ENCODE measurements at regions not wholly inside any gene's neighbourhood (a gene's known extent, or its start where the extent isn't known, plus 50 kb on each side); places are given as distances from the start of the nearest gene placed in this dataset.

GRCh38 chr10:37479469-37479868, 354.1 kb downstream of the ANKRD30A start:
- no peak for TF ChIP-seq CTCF (IDR thresholded peaks at IDR 0.05; ENCODE audit: low read depth, low read length)
- no peak for TF ChIP-seq EZH2phosphoT487 (IDR thresholded peaks at IDR 0.05; ENCODE audit: low read depth)
- Histone ChIP-seq H3K4me3 (ENCODE audit: low read length) (no peak overlapping the region), H3K4me1 (ENCODE audit: low read length) (no peaks in the 10 kb centered on the region), H4K20me1 (ENCODE audit: insufficient read depth, low read length) (no peaks in the 10 kb centered on the region), H3K79me2 (ENCODE audit: low read length) (no peaks in the 10 kb centered on the region), H3K27ac (ENCODE audit: low read length) (no peak overlapping the region), H3K27me3 (ENCODE audit: low read depth, low read length) (no peaks in the 10 kb centered on the region), H3K9me3 (ENCODE audit: insufficient read depth, low read length) (no peaks in the 10 kb centered on the region), H3K4me2 (ENCODE audit: low read length) (no peak overlapping the region), H2AFZ (ENCODE audit: low read depth, low read length) (no peak overlapping the region), H3K36me3 (replicated peaks; ENCODE audit: low read depth, low read length) (no peaks in the 10 kb centered on the region), H3K9ac (ENCODE audit: low read length) (no peak overlapping the region)

GRCh38 chr10:37478381-37478780, 353.0 kb downstream of the ANKRD30A start:
- Histone ChIP-seq H3K27ac (ENCODE audit: low read length) (no peak overlapping the region), H4K20me1 (ENCODE audit: insufficient read depth, low read length) (no peaks in the 10 kb centered on the region), H2AFZ (ENCODE audit: low read depth, low read length) (no peak overlapping the region), H3K9ac (ENCODE audit: low read length) (no peak overlapping the region), H3K79me2 (ENCODE audit: low read length) (no peaks in the 10 kb centered on the region), H3K9me3 (ENCODE audit: insufficient read depth, low read length) (no peaks in the 10 kb centered on the region), H3K4me3 (ENCODE audit: low read length) (no peak overlapping the region), H3K4me1 (ENCODE audit: low read length) (no peaks in the 10 kb centered on the region), H3K4me2 (ENCODE audit: low read length) (no peak overlapping the region), H3K36me3 (replicated peaks; ENCODE audit: low read depth, low read length) (no peaks in the 10 kb centered on the region), H3K27me3 (ENCODE audit: low read depth, low read length) (no peaks in the 10 kb centered on the region)
- TF ChIP-seq CTCF (IDR thresholded peaks at IDR 0.05; ENCODE audit: low read depth, low read length) (no peak), EZH2phosphoT487 (IDR thresholded peaks at IDR 0.05; ENCODE audit: low read depth) (no peak)

GRCh38 chr10:37476285-37476684, 350.9 kb downstream of the ANKRD30A start:
- Histone ChIP-seq H3K9ac (ENCODE audit: low read length) (no peak overlapping the region), H3K27me3 (ENCODE audit: low read depth, low read length) (no peaks in the 10 kb centered on the region), H3K9me3 (ENCODE audit: insufficient read depth, low read length) (no peaks in the 10 kb centered on the region), H4K20me1 (ENCODE audit: insufficient read depth, low read length) (no peaks in the 10 kb centered on the region), H3K4me2 (ENCODE audit: low read length) (no peak overlapping the region), H3K36me3 (replicated peaks; ENCODE audit: low read depth, low read length) (no peaks in the 10 kb centered on the region), H3K4me1 (ENCODE audit: low read length) (no peaks in the 10 kb centered on the region), H3K4me3 (ENCODE audit: low read length) (no peak overlapping the region), H2AFZ (ENCODE audit: low read depth, low read length) (no peak overlapping the region), H3K27ac (ENCODE audit: low read length) (no peak overlapping the region), H3K79me2 (ENCODE audit: low read length) (no peaks in the 10 kb centered on the region)
- TF ChIP-seq CTCF (IDR thresholded peaks at IDR 0.05; ENCODE audit: low read depth, low read length) = no peak
- TF ChIP-seq EZH2phosphoT487 (IDR thresholded peaks at IDR 0.05; ENCODE audit: low read depth) = no peak

- H3K27ac ChIP-seq (ENCODE audit: low read length) = no peak overlapping the region
- H2AFZ ChIP-seq (ENCODE audit: low read depth, low read length) = no peak overlapping the region
- H3K4me2 ChIP-seq (ENCODE audit: low read length) = no peak overlapping the region
- H3K36me3 ChIP-seq (replicated peaks; ENCODE audit: low read depth, low read length) = no peaks in the 10 kb centered on the region
- H3K9me3 ChIP-seq (ENCODE audit: insufficient read depth, low read length) = no peaks in the 10 kb centered on the region
- no peaks in the 10 kb centered on the region for H3K27me3 ChIP-seq (ENCODE audit: low read depth, low read length)
- H4K20me1 ChIP-seq (ENCODE audit: insufficient read depth, low read length) = no peaks in the 10 kb centered on the region
- H3K9ac ChIP-seq (ENCODE audit: low read length) = no peak overlapping the region
- TF ChIP-seq EZH2phosphoT487 (IDR thresholded peaks at IDR 0.05; ENCODE audit: low read depth) = no peak
- TF ChIP-seq CTCF (IDR thresholded peaks at IDR 0.05; ENCODE audit: low read depth, low read length) = no peak
- no peaks in the 10 kb centered on the region for H3K4me1 ChIP-seq (ENCODE audit: low read length)
- no peaks in the 10 kb centered on the region for H3K79me2 ChIP-seq (ENCODE audit: low read length)
- H3K4me3 ChIP-seq (ENCODE audit: low read length) = no peak overlapping the region
These were observed 349.2 kb downstream of the ANKRD30A start for GRCh38 chr10:37474645-37475044.

Measured in OCI-LY3 (cell line).